Testis (tissue), 2 donors: ENCODE measurements at regions not wholly inside any gene's neighbourhood (a gene's known extent, or its start where the extent isn't known, plus 50 kb on each side); places are given as distances from the start of the nearest gene placed in this dataset.

Source experiments
- CTCF ChIP-seq, 3 experiments: fragments of 450-650 bp in 2 of 3; fragments of 200-600 bp in 1 of 3; sonication (generic) in 1 of 3; IDR thresholded peaks; one replicate each; pipeline ENCODE4 v1.5.1; 2016 to 2019; ENCODE audit warnings: antibody characterized with exemption in 3 of 3, mild to moderate bottlenecking in 2 of 3, moderate library complexity in 1 of 3
- POLR2A ChIP-seq: fragments of 450-650 bp; IDR thresholded peaks from one replicate; pipeline ENCODE4 v1.6.1; 2017; ENCODE audit warnings: antibody characterized with exemption, mild to moderate bottlenecking, moderate library complexity

- TF ChIP-seq POLR2A (no peak), CTCF (IDR thresholded peaks at IDR 0.05) (no peak)
These were observed 88.1 kb upstream of the NEO1 start for GRCh38 chr15:72964135-72964534.
